ENCODE measurements at regions not wholly inside any gene's neighbourhood (a gene's known extent, or its start where the extent isn't known, plus 50 kb on each side); places are given as distances from the start of the nearest gene placed in this dataset.

- no peak for TF ChIP-seq FOXP2 (optimal IDR thresholded peaks at IDR 0.05; ENCODE audit: borderline replicate concordance, extremely low read depth, extremely low read length, insufficient read depth)
- TF ChIP-seq, protein P1, sequence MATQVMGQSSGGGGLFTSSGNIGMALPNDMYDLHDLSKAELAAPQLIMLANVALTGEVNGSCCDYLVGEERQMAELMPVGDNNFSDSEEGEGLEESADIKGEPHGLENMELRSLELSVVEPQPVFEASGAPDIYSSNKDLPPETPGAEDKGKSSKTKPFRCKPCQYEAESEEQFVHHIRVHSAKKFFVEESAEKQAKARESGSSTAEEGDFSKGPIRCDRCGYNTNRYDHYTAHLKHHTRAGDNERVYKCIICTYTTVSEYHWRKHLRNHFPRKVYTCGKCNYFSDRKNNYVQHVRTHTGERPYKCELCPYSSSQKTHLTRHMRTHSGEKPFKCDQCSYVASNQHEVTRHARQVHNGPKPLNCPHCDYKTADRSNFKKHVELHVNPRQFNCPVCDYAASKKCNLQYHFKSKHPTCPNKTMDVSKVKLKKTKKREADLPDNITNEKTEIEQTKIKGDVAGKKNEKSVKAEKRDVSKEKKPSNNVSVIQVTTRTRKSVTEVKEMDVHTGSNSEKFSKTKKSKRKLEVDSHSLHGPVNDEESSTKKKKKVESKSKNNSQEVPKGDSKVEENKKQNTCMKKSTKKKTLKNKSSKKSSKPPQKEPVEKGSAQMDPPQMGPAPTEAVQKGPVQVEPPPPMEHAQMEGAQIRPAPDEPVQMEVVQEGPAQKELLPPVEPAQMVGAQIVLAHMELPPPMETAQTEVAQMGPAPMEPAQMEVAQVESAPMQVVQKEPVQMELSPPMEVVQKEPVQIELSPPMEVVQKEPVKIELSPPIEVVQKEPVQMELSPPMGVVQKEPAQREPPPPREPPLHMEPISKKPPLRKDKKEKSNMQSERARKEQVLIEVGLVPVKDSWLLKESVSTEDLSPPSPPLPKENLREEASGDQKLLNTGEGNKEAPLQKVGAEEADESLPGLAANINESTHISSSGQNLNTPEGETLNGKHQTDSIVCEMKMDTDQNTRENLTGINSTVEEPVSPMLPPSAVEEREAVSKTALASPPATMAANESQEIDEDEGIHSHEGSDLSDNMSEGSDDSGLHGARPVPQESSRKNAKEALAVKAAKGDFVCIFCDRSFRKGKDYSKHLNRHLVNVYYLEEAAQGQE (IDR thresholded peaks at IDR 0.05; ENCODE audit: insufficient read depth in 1 of 2, low read depth in 2 of 2, low read length in 2 of 2): no peak
- no peak for TF ChIP-seq POLR2AphosphoS5 (IDR thresholded peaks at IDR 0.05; ENCODE audit: low read depth, low read length)
- no peak for TF ChIP-seq SIN3A (IDR thresholded peaks at IDR 0.05; ENCODE audit: borderline replicate concordance, insufficient read depth, low read length)
- TF ChIP-seq TAF1 (IDR thresholded peaks at IDR 0.05; ENCODE audit: borderline replicate concordance, insufficient read depth, low read length): no peak
Observed at GRCh38 chr17:77741109-77741508, 217.4 kb upstream of the TNRC6C start.

DNA sequence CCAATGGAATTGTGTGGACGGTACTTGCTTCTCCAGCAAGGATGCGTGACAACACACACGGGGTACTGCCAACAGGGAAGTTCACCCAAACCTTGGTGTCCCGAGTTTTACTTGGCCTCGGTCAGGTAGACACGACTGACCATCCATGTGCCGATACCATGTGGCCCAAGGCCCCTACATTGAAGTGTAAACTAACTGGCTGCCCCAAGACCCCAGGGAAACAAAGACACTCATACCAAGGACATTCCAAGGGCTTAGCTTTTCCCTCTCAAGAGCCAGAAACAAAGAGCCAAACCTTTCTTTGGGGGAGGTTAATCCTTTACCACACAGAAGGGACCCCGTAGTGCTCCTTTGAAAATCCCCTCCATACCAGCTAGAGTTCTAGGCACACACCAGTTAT, 215.9 kb upstream of the TNRC6C start:
- TF ChIP-seq, protein P1 (IDR thresholded peaks at IDR 0.05; ENCODE audit: insufficient read depth in 1 of 2, low read depth in 2 of 2, low read length in 2 of 2): no peak
- TF ChIP-seq POLR2AphosphoS5 (IDR thresholded peaks at IDR 0.05; ENCODE audit: low read depth, low read length) (no peak), SIN3A (IDR thresholded peaks at IDR 0.05; ENCODE audit: borderline replicate concordance, insufficient read depth, low read length) (no peak), FOXP2 (optimal IDR thresholded peaks at IDR 0.05; ENCODE audit: borderline replicate concordance, extremely low read depth, extremely low read length, insufficient read depth) (no peak)

- TF ChIP-seq POLR2AphosphoS5 (IDR thresholded peaks at IDR 0.05; ENCODE audit: low read depth, low read length) (no peak), TAF1 (IDR thresholded peaks at IDR 0.05; ENCODE audit: borderline replicate concordance, insufficient read depth, low read length) (no peak), FOXP2 (optimal IDR thresholded peaks at IDR 0.05; ENCODE audit: borderline replicate concordance, extremely low read depth, extremely low read length, insufficient read depth) (no peak), SIN3A (IDR thresholded peaks at IDR 0.05; ENCODE audit: borderline replicate concordance, insufficient read depth, low read length) (no peak)
- TF ChIP-seq, protein P1 (IDR thresholded peaks at IDR 0.05; ENCODE audit: insufficient read depth in 1 of 2, low read depth in 2 of 2, low read length in 2 of 2): no peak
Observed at GRCh38 chr17:77744066-77744988, 214.2 kb upstream of the TNRC6C start.

DNA sequence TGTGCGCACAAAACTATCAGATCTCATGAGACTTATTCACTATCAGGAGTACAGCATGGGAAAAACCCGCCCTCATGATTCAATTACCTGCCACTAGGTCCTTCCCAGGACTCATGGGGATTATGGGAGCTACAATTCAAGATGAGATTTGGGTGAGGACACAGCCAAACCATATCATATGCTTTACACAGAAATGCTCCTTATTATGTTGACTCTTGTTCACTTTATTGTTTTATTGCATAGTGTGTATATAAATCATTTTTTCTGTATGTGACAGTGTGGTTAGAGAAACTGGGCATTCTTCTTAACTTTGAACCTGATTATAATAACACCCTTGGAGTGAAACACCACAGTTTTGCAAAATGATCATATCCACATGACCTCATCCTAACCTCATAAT, 212.8 kb upstream of the TNRC6C start:
- TF ChIP-seq TAF1 (IDR thresholded peaks at IDR 0.05; ENCODE audit: borderline replicate concordance, insufficient read depth, low read length) (no peak), POLR2AphosphoS5 (IDR thresholded peaks at IDR 0.05; ENCODE audit: low read depth, low read length) (no peak), FOXP2 (optimal IDR thresholded peaks at IDR 0.05; ENCODE audit: borderline replicate concordance, extremely low read depth, extremely low read length, insufficient read depth) (no peak), SIN3A (IDR thresholded peaks at IDR 0.05; ENCODE audit: borderline replicate concordance, insufficient read depth, low read length) (no peak)
- TF ChIP-seq, protein P1 (IDR thresholded peaks at IDR 0.05; ENCODE audit: insufficient read depth in 1 of 2, low read depth in 2 of 2, low read length in 2 of 2): no peak

All from PFSK-1 (cell line).